HG02642 (cell line): ENCODE measurements at regions not wholly inside any gene's neighbourhood (a gene's known extent, or its start where the extent isn't known, plus 50 kb on each side); places are given as distances from the start of the nearest gene placed in this dataset.

Experiments
- ATAC-seq: cut with Tn5 transposase; IDR thresholded peaks from one replicate; pipeline ENCODE4 v1.9.1; 2021; ENCODE audit warnings: mild to moderate bottlenecking; ENCODE audit not compliant: unreplicated experiment, poor library complexity

GRCh38 chr1:209389258-209389657 lies 194.3 kb upstream of the CAMK1G start:
- ATAC-seq = no peak

- ATAC-seq = no peak
These were observed 193.5 kb upstream of the CAMK1G start for GRCh38 chr1:209389975-209390374.

DNA sequence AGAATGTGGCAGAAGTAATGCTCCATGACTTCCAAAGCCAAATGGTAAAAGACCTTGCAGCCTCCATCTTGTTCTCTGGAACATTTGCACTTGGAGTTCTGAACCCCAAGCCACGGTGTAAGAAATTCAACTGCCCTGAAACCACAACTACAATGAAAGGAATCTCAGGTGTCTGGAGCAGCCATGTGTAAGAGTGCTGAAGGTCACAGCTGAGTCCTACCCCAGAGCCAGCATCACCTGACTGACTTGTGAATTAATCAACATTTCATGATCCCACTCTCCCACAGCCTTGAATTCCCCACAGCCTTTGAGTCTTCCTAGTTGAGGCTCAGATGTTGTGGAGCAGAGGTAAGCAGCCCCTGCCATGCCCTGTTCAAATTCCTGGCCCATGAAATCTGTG lies 192.8 kb upstream of the CAMK1G start:
- no peak for ATAC-seq

GRCh38 chr1:209391792-209392191 lies 191.7 kb upstream of the CAMK1G start:
- ATAC-seq = no peak

- no peak for ATAC-seq
These were observed 188.3 kb upstream of the CAMK1G start for GRCh38 chr1:209395169-209395568.

DNA sequence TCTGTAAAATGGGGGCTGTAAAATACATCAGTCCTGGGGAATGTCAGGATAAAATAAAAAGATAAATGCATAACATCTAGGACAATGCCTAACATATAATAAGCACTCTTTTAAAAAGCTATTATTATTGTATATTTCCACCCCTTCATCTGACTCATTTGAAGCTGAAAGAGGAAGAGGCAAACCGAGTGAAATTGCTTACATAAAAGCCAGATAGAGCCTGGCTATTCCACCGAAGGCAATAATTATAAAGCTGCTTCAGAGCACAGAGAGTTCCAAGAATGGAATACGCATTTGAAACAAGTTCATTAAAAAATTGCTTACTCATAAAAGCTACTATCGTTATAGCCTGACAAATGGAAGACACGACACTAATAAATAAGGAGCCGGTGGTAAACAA lies 186.1 kb upstream of the CAMK1G start:
- no peak for ATAC-seq

- no peak for ATAC-seq
These were observed 185.6 kb upstream of the CAMK1G start for GRCh38 chr1:209397910-209398309.

- ATAC-seq = no peak
These were observed 185.1 kb upstream of the CAMK1G start for GRCh38 chr1:209398313-209398991.

DNA sequence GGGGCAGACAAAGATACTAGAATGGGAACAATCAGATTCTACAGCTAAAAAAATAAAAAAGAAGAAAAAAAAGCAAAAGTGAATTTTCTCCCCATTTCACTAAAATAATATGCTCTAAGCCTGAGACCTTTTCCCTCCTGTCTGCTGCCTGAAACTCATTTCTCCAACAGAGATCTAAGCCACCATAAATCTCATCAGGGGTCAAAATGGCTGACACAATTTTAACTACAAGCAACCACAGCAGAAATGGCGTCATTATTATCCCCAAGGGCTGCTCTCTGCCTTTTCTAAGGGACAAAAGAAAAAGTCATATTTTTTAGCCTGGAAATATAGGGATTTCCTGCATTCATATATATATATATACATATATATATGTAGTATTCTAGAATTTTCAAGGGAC lies 183.7 kb upstream of the CAMK1G start:
- ATAC-seq = no peak

- ATAC-seq = no peak
These were observed 182.9 kb upstream of the CAMK1G start for GRCh38 chr1:209400351-209401220.

DNA sequence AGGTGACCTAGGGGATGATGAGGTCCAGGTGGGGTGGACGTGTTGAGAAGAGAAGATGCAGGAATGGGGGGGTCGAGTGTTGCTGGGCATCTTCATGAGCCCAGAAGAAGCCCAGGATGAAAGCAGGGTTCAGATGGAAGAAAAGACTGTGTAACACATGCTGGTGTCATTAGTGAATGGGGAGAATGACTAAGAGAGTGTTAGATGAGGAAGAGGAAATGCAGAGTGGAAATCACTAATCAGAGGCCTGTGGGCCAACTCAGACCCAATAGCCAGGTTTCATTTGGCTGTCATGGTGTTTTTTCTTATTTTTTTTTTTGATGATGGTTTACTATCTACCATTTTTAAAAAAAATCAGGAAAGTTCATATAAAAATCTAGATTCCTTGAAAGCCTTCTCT lies 180.8 kb upstream of the CAMK1G start:
- ATAC-seq = no peak

GRCh38 chr1:209403921-209404320 lies 179.6 kb upstream of the CAMK1G start:
- no peak for ATAC-seq

GRCh38 chr1:209404577-209404976 lies 178.9 kb upstream of the CAMK1G start:
- no peak for ATAC-seq

GRCh38 chr1:209405183-209405814 lies 178.2 kb upstream of the CAMK1G start:
- no peak for ATAC-seq

DNA sequence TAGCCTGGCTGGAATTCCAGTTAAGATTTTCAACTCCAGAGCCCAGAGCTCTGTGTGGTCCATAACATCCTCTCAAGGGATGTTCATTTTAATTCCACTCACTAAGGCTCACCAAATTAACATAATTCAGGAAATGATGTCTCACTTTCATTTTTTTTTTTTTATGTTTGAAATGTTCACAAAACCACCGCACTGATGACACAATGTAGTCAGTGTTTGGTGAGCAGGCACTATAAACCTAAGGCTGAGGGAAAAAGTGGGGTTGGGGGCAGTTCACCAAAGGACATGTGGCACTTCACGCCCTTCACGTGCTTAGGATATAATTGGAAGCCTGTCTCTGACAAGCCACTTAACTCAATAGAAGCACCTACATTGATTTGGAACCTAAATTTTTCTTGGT lies 177.3 kb upstream of the CAMK1G start:
- ATAC-seq = no peak

DNA sequence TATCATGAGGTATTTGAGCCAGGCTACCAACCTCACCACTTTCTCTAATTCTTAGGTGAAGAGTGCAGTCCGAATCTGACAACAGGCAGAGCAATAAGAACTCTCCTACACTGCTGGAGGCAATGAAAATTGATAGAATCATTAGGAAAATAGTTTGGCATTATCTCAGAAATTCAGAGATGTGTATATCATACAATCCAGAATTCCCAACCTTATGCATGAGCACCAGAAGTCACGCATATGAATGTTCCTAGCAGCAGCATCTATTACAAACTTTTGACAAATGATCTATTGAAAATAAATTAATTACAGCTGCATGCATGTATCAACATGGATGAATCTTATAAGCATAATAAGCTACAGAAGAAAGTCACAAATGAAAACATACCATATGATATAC lies 176.9 kb upstream of the CAMK1G start:
- ATAC-seq = no peak

- ATAC-seq = no peak
These were observed 173.7 kb upstream of the CAMK1G start for GRCh38 chr1:209409780-209410179.

DNA sequence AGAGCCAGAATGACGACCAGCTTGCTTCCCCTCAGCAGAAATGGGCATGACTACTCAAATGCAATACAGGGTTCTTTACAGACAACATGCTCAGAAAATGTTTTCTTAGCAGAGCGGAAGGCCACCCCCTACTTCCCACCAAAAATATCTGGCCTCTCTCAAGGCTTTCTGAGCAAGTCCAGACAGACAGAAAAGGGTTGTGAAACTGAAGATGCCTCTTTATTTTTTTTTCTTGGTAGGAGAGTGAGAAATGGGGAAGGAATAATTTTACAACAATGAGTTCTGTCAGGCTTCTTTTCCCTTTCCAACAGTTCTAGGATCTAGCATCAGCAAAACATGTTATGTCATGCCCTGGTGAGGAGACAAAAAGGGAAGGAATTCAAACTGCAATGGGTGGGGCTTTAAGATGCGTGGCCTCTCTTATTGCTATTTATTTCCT lies 172.0 kb upstream of the CAMK1G start:
- no peak for ATAC-seq

- ATAC-seq = no peak
These were observed 171.5 kb upstream of the CAMK1G start for GRCh38 chr1:209412036-209412435.

GRCh38 chr1:209412566-209412965 lies 170.9 kb upstream of the CAMK1G start:
- ATAC-seq = no peak

- no peak for ATAC-seq
These were observed 170.5 kb upstream of the CAMK1G start for GRCh38 chr1:209413062-209413461.
